Fibroblast of mammary gland (primary cell): ENCODE measurements at regions not wholly inside any gene's neighbourhood (a gene's known extent, or its start where the extent isn't known, plus 50 kb on each side); places are given as distances from the start of the nearest gene placed in this dataset.
A peak's percentile ranks its signal among the peaks of the same experiment; 100 is the strongest.

ENCODE experiments used
- DNase-seq: peaks from one replicate; pipeline ENCODE4 v3.0.0-alpha.2; 2010; ENCODE audit warnings: low read depth
- H3K4me3 ChIP-seq: 2 replicates; pipeline ENCODE4 v1.5.1; 2011; ENCODE audit warnings: low read depth, mild to moderate bottlenecking, low read length, moderate library complexity; ENCODE audit not compliant: control insufficient read depth
- CTCF ChIP-seq: conservative IDR thresholded peaks from 2 replicates; pipeline ENCODE4 v1.5.1; 2011; ENCODE audit warnings: low read depth, low read length, inconsistent platforms; ENCODE audit not compliant: control insufficient read depth, insufficient read depth

- H3K4me3 ChIP-seq: no peak overlapping the region
- TF ChIP-seq CTCF: no peak
- DNase-seq: no peak
Observed at GRCh38 chr1:112790920-112791722, 76.0 kb upstream of the PPM1J start.

DNA sequence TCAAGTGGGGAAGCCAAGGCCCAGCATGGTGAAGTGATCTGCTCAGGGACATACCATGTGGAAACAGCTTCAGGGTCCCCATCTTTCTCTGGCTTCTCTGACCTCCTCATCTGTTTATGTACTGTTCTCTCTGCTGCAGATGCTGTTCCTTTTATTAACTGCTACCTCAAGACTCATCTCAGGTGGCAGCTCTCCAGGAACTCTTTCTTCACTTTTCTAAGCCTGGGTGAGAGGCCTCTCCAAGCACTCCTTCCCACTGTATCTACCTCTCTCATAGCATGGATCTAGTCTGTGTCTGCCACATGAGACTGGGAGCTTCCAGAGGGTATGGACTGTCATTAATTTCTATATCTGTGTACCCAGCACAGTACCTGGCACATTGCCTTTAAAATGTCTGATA is 73.4 kb upstream of the PPM1J start:
- no peak for TF ChIP-seq CTCF
- no peak overlapping the region for H3K4me3 ChIP-seq
- DNase-seq: peak; percentile 49

- no peak for DNase-seq
- TF ChIP-seq CTCF: no peak
- H3K4me3 ChIP-seq: no peak overlapping the region
Observed at GRCh38 chr1:112788054-112788453, 72.9 kb upstream of the PPM1J start.

GRCh38 chr1:112783059-112783458 is 67.9 kb upstream of the PPM1J start:
- TF ChIP-seq CTCF: no peak
- no peak for DNase-seq
- H3K4me3 ChIP-seq: no peak overlapping the region

- no peak for DNase-seq
- H3K4me3 ChIP-seq: no peak overlapping the region
- TF ChIP-seq CTCF: no peak
Observed at GRCh38 chr1:112779665-112780526, 64.8 kb upstream of the PPM1J start.

DNA sequence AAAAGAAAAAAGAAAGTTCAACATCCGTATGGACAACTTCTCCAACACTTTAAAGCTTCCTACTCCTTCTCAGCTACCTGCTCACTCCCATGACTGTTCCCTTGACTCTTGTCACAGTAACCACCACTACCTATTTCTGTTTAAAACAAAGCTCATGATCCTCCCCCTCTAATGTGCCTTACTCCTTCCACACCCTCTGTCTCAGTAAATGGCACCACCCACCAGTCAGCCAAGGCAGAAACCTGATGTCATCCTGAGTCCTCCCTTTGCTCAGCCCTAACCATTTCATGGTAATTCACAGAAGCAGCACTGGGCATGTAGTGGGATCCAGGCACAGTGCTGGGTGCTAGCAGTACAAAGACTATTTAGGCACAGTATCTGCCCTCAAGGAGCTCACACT is 63.0 kb upstream of the PPM1J start:
- no peak for DNase-seq
- no peak for TF ChIP-seq CTCF
- H3K4me3 ChIP-seq: no peak overlapping the region
